GM12865 (cell line): ENCODE measurements at regions not wholly inside any gene's neighbourhood (a gene's known extent, or its start where the extent isn't known, plus 50 kb on each side); places are given as distances from the start of the nearest gene placed in this dataset.

ENCODE experiments used
- DNase-seq: peaks from one replicate; pipeline ENCODE4 v3.0.0; 2010; ENCODE audit warnings: low read depth
- H3K4me3 ChIP-seq: 2 replicates; pipeline ENCODE4 v1.5.1; 2011; ENCODE audit warnings: mild to moderate bottlenecking, low read depth, low read length, control low read depth
- TF ChIP-seq, protein P1 (sequence below): IDR thresholded peaks from 2 replicates; pipeline ENCODE4 v1.5.1; 2011; ENCODE audit warnings: low read length, control low read depth, low read depth, inconsistent platforms; ENCODE audit not compliant: insufficient read depth; ENCODE audit errors: missing control alignments

DNA sequence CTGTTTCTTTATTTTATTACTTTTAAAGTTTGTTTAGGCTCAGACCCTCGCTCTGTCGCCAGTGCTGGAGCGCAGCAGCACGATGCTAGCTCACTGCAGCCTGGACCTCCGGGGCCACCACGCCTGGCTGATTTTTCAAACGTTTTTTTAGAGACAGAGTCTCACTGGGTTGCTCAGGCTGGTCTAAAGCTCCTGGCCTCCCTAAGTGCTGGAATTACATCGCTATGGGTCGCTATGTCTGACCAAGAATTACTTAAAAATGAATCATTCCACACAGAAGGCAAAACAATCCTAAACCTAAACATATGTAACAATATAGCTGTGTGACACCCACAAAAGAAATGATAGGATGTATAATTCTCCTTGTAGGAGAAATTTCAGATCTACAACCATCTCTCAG lies 86.9 kb upstream of the SIMC1 start:
- TF ChIP-seq, protein P1, sequence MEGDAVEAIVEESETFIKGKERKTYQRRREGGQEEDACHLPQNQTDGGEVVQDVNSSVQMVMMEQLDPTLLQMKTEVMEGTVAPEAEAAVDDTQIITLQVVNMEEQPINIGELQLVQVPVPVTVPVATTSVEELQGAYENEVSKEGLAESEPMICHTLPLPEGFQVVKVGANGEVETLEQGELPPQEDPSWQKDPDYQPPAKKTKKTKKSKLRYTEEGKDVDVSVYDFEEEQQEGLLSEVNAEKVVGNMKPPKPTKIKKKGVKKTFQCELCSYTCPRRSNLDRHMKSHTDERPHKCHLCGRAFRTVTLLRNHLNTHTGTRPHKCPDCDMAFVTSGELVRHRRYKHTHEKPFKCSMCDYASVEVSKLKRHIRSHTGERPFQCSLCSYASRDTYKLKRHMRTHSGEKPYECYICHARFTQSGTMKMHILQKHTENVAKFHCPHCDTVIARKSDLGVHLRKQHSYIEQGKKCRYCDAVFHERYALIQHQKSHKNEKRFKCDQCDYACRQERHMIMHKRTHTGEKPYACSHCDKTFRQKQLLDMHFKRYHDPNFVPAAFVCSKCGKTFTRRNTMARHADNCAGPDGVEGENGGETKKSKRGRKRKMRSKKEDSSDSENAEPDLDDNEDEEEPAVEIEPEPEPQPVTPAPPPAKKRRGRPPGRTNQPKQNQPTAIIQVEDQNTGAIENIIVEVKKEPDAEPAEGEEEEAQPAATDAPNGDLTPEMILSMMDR, result no peak
- DNase-seq, result no peak

DNA sequence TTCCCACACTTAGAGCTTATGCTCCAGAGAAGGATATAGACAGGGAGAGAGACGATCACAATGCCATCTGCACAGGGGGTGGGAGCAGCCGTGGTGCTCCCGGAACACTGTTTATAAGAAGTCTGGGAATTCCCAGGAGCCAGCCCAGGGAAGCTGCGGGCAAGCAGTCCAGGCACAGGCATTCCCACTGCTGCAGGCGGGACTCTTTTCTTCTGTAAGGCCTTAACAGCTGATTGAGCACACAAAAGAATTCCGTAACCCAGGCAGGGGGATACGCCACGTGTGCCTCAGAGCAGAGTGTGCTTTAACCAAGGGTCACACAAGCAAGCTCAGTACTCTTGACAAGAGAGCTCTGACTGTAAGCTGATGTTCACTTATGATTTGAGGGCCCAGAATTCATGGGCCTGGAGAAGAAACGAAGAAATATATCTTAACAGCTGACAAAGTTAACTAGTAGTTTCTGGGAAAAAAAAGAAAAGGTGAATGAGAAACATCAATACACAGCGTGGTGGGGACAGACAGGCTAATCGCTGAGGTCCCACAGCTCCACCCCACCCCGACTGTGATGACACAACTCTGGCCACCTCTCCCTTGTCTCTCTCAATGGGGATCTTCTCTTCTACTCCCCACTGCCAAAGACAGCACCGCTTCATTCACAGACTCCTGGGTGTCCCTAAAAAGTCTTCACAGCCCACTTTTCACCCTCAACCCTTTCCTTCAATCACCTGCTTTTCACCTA lies 85.9 kb upstream of the SIMC1 start:
- TF ChIP-seq, protein P1, result no peak
- no peak overlapping the region for H3K4me3 ChIP-seq
- no peak for DNase-seq

More for the DNA sequence above, 86.9 kb upstream of the SIMC1 start:
- H3K4me3 ChIP-seq, result no peak overlapping the region

DNA sequence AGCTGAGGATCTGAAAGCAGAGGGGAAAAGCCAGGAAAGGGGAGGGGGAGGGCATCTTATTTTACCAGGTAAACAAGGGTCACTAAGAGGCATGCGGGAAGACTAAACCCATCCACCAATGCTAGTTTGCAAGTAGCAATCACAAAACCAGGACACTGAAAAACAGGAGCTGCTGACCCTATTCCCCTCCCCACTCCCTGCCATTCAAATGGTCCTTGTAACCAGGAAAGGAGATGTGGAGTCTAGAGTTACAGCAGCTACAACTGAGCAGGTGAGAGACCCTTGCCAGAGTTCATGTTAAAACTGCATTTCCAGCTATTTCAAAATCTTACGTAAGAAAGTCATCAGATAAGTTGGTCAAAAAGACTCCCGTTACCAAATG lies 85.3 kb upstream of the SIMC1 start:
- DNase-seq, result no peak
- H3K4me3 ChIP-seq, result no peak overlapping the region
- TF ChIP-seq, protein P1, result no peak

DNA sequence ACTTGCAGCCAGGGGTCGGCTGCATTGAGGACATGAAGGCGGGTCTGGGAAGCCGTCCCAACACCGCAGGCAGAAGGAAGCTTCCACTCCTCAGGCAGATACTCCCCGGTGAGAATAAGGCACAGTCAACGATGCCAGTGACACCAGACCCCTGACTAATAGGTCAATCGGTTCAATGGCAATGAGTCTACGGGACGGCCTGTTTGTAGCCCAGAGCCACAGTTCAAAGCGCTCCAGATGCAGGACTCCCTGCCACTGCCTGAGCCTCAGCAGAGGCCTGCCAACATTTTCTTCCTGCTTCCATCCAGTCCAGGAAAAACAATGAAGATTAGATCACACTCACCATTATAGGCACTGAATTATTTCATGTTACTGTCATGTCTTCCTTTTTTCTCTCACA lies 84.5 kb upstream of the SIMC1 start:
- TF ChIP-seq, protein P1, result no peak
- no peak for DNase-seq
- H3K4me3 ChIP-seq, result no peak overlapping the region

DNA sequence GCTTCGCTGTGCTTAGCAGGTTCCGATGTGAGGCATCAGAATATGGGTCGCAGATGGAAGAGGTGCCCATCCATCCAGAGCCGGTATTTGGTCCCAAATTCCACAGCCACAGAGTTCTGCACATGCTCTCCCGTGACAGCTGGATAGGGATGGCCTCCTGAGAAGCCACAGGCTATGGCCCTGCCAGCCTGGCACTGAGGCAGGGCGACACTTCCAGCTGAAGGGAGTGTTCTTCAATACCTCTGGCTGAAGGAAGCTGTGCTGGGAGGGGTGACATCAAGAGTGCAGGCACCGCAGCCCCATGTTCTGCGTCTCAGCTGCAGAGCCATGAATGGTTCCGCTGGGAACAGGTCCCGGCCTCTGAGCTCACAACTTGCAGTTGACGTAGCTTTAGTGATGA lies 83.4 kb upstream of the SIMC1 start:
- no peak for DNase-seq
- TF ChIP-seq, protein P1, result no peak
- H3K4me3 ChIP-seq, result no peak overlapping the region

DNA sequence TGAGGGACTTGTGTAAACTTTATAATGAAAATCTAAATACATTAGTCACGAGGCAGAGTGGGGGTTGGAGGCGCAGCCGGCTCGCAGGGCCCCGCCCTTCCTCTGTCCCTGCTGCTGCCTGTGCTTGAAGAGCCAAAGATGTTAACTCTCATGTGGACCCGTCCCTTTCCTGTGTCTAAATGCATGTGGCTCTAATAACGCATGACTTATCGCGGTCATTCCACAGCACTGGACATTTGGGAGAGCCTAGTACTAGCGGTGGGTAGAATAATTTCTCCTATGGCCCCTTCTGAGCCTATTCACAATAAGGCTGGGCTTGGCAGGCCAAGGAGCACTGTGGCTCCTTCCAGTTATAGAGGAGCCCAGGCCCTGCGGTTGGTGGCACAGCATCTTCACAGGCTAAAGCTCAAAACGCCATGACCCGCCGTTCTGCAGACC lies 82.3 kb upstream of the SIMC1 start:
- DNase-seq, result no peak
- H3K4me3 ChIP-seq, result no peak overlapping the region
- TF ChIP-seq, protein P1, result no peak

DNA sequence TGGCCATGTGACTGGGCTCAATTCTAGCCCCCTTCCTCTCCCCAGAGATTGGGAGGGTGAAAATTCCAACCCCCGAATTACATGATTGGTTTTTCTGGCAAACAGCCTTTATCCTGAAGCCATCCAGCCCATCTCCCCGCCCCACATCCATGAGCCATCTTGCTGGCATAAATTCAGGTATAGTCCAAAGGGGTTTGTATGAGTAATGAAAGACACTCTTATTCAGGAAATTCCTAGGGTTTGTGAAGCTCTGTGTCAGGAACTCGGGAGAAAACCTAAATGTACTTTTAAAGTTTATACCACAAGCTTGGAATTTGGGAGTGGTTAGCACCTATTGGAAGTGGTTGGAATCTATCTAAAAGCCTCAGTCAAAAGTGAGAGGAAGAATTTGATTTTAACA lies 80.6 kb upstream of the SIMC1 start:
- no peak overlapping the region for H3K4me3 ChIP-seq
- TF ChIP-seq, protein P1, result no peak
- no peak for DNase-seq
